Keratinocyte (primary cell): ENCODE measurements at regions not wholly inside any gene's neighbourhood (a gene's known extent, or its start where the extent isn't known, plus 50 kb on each side); places are given as distances from the start of the nearest gene placed in this dataset.

Experiments
- DNase-seq: peaks from one replicate; pipeline ENCODE4 v3.0.0-alpha.2; 2011; ENCODE audit warnings: low read depth, missing footprints, low spot score
- FAIRE-seq: peaks from 2 replicates; lab custom pipeline; 2011; peaks lifted over from hg19 to GRCh38; lab: Jason Lieb, UNC
- H2AFZ ChIP-seq: 2 replicates; pipeline ENCODE4 v1.6.0; 2012; ENCODE audit warnings: low read length, control low read depth, inconsistent platforms; ENCODE audit not compliant: control insufficient read depth
- H3K27ac ChIP-seq: 2 replicates; pipeline ENCODE4 v1.5.1; 2011; ENCODE audit warnings: low read length; ENCODE audit not compliant: control insufficient read depth, insufficient read depth
- H3K27me3 ChIP-seq: 3 replicates; pipeline ENCODE4 v1.6.0; 2011; ENCODE audit warnings: low read length; ENCODE audit not compliant: control insufficient read depth, insufficient read depth; ENCODE audit errors: extremely low read depth
- H3K36me3 ChIP-seq, 2 experiments: 2 replicates in 1 of 2; 3 replicates in 1 of 2; pipeline ENCODE4 v1.5.1; 2011; ENCODE audit warnings: low read length in 2 of 2, mild to moderate bottlenecking in 1 of 2; ENCODE audit not compliant: control insufficient read depth in 2 of 2, insufficient read depth in 2 of 2; ENCODE audit errors: extremely low read depth in 1 of 2
- H3K4me1 ChIP-seq: 3 replicates; pipeline ENCODE4 v1.5.1; 2011; ENCODE audit warnings: low read length; ENCODE audit not compliant: control insufficient read depth, insufficient read depth; ENCODE audit errors: extremely low read depth
- H3K4me2 ChIP-seq: 3 replicates; pipeline ENCODE4 v1.6.0; 2011; ENCODE audit warnings: low read depth, low read length; ENCODE audit not compliant: control insufficient read depth, insufficient read depth; ENCODE audit errors: extremely low read depth
- H3K4me3 ChIP-seq, 3 experiments: fragments of 200-600 bp in 1 of 3; sonication (generic) in 1 of 3; 2 replicates in 2 of 3; 3 replicates in 1 of 3; pipeline ENCODE4 v1.5.1; 2011 to 2016; ENCODE audit warnings: low read length in 3 of 3, mild to moderate bottlenecking in 3 of 3, control low read depth in 2 of 3, inconsistent platforms in 1 of 3, low read depth in 1 of 3, mixed read lengths in 1 of 3, mixed run types in 1 of 3, moderate library complexity in 1 of 3; ENCODE audit not compliant: control insufficient read depth in 2 of 3, insufficient read depth in 2 of 3; ENCODE audit errors: extremely low read depth in 1 of 3
- H3K79me2 ChIP-seq: 2 replicates; pipeline ENCODE4 v1.6.0; 2012; ENCODE audit warnings: low read length; ENCODE audit not compliant: control insufficient read depth, insufficient read depth
- H3K9ac ChIP-seq: 3 replicates; pipeline ENCODE4 v1.6.0; 2011; ENCODE audit warnings: low read length; ENCODE audit not compliant: control insufficient read depth, insufficient read depth; ENCODE audit errors: extremely low read depth
- H3K9me1 ChIP-seq: 3 replicates; pipeline ENCODE4 v1.6.0; 2011; ENCODE audit warnings: low read length; ENCODE audit not compliant: control insufficient read depth, insufficient read depth; ENCODE audit errors: extremely low read depth
- H3K9me3 ChIP-seq: 2 replicates; pipeline ENCODE4 v1.5.1; 2012; ENCODE audit warnings: low read depth, low read length; ENCODE audit not compliant: control insufficient read depth
- H4K20me1 ChIP-seq: 3 replicates; pipeline ENCODE4 v1.6.0; 2011; ENCODE audit warnings: low read length; ENCODE audit not compliant: control insufficient read depth, insufficient read depth; ENCODE audit errors: extremely low read depth
- EZH2 ChIP-seq: IDR thresholded peaks from one replicate; pipeline ENCODE4 v1.6.1; 2012; ENCODE audit warnings: inconsistent platforms, mild to moderate bottlenecking, low read length, moderate library complexity
- dilution Hi-C: fragments of 300-500 bp; cut with MboI; formaldehyde crosslinking; loops from one replicate; pipeline ENCODE4 v1.7.0; 2020; ENCODE audit warnings: low sequenced_read_pairs; ENCODE audit not compliant: extremely low pct_ligation_motif_present
- TF ChIP-seq, protein P1 (sequence below), 3 experiments: IDR thresholded peaks in 1 of 3; conservative IDR thresholded peaks in 1 of 3; optimal IDR thresholded peaks in 1 of 3; 2 replicates in 2 of 3; 3 replicates in 1 of 3; pipeline versions ENCODE3 to v1.5.1; 2011; ENCODE audit warnings: low read length in 3 of 3, mild to moderate bottlenecking in 3 of 3, moderate library complexity in 2 of 3, control low read depth in 1 of 3, inconsistent platforms in 1 of 3; ENCODE audit not compliant: insufficient read depth in 2 of 3; ENCODE audit errors: extremely low read depth in 1 of 3

DNA sequence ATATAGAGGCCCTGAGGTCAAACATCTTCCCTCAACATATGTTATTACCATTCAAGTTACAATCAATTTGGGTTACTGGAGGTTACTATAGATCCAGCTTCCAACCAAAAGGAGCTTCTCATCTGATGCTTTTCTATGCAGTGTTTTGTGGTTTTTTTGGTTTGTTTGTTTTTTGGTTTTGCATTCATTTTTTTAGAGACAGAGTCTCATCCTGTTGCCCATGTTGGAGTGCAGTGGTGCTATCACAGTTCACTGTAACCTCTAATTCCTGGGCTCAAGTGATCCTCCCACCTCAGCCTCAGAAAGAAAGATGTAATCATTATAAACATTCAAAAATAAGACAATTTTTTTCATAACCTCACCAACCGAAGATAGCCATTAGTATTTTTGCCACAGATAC is 124.4 kb upstream of the JARID2 start:
- Histone ChIP-seq H3K36me3 (no peaks in the 10 kb centered on the region), H3K9me1 (no peaks in the 10 kb centered on the region), H2AFZ (no peak overlapping the region), H3K4me3 (no peak overlapping the region), H3K9ac (no peak overlapping the region), H3K27ac (no peak overlapping the region), H3K4me2 (no peak overlapping the region), H3K79me2 (no peaks in the 10 kb centered on the region), H3K4me1 (no peaks in the 10 kb centered on the region), H3K9me3 (no peaks in the 10 kb centered on the region), H3K27me3 (no peaks in the 10 kb centered on the region), H4K20me1 (no peaks in the 10 kb centered on the region)
- TF ChIP-seq, protein P1, sequence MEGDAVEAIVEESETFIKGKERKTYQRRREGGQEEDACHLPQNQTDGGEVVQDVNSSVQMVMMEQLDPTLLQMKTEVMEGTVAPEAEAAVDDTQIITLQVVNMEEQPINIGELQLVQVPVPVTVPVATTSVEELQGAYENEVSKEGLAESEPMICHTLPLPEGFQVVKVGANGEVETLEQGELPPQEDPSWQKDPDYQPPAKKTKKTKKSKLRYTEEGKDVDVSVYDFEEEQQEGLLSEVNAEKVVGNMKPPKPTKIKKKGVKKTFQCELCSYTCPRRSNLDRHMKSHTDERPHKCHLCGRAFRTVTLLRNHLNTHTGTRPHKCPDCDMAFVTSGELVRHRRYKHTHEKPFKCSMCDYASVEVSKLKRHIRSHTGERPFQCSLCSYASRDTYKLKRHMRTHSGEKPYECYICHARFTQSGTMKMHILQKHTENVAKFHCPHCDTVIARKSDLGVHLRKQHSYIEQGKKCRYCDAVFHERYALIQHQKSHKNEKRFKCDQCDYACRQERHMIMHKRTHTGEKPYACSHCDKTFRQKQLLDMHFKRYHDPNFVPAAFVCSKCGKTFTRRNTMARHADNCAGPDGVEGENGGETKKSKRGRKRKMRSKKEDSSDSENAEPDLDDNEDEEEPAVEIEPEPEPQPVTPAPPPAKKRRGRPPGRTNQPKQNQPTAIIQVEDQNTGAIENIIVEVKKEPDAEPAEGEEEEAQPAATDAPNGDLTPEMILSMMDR (optimal IDR thresholded peaks at IDR 0.05 in 1 of 3, IDR thresholded peaks at IDR 0.05 in 1 of 3, conservative IDR thresholded peaks at IDR 0.05 in 1 of 3; ENCODE audit: extremely low read depth in 1 of 3, insufficient read depth in 2 of 3, low read length in 3 of 3), result no peak
- TF ChIP-seq EZH2, result no peak
- FAIRE-seq, result no peak
- dilution Hi-C loops, result no loop called here
- no peak for DNase-seq

DNA sequence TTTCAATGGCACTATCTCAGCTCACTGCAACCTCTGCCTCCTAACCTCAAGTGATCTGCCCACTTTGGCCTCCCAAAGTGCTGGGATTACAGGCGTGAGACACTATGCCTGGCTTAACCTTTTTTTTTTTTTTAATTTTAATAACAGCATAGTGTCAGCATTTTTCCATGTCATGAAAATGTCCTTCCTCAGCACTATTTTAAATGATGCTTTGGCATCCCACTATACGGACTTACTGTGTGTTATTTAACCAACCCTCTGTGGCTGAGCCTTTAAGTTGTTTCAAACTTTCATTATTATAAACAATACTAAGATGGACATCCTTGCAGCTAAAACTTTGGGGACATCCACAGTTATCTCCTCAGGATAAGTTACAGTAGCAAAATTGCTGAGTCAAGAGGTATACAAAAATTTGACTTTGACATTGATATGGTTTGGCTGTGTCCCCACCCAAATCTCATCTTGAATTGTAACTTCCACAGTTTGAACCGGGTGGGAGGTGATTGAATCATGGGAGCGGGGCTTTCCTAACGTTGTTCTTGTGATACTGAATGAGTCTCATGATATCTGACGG is 123.8 kb upstream of the JARID2 start:
- Histone ChIP-seq H4K20me1 (no peaks in the 10 kb centered on the region), H3K4me3 (no peak overlapping the region), H3K36me3 (no peaks in the 10 kb centered on the region), H3K27ac (no peak overlapping the region), H3K79me2 (no peaks in the 10 kb centered on the region), H3K9me3 (no peaks in the 10 kb centered on the region), H3K9me1 (no peaks in the 10 kb centered on the region), H2AFZ (no peak overlapping the region), H3K4me1 (no peaks in the 10 kb centered on the region), H3K4me2 (no peak overlapping the region), H3K27me3 (no peaks in the 10 kb centered on the region), H3K9ac (no peak overlapping the region)
- no peak for DNase-seq
- no peak for FAIRE-seq
- TF ChIP-seq, protein P1 (optimal IDR thresholded peaks at IDR 0.05 in 1 of 3, IDR thresholded peaks at IDR 0.05 in 1 of 3, conservative IDR thresholded peaks at IDR 0.05 in 1 of 3; ENCODE audit: extremely low read depth in 1 of 3, insufficient read depth in 2 of 3, low read length in 3 of 3), result no peak
- TF ChIP-seq EZH2, result no peak
- dilution Hi-C loops, result no loop called here
